ENCODE measurements at regions not wholly inside any gene's neighbourhood (a gene's known extent, or its start where the extent isn't known, plus 50 kb on each side); places are given as distances from the start of the nearest gene placed in this dataset.

- Histone ChIP-seq H3K9ac (replicated peaks; ENCODE audit: extremely low read depth, insufficient read depth, low read length) (no peak overlapping the region), H3K36me3 (ENCODE audit: control insufficient read depth in 2 of 2, extremely low read depth in 1 of 2, insufficient read depth in 2 of 2, low read length in 2 of 2) (no peaks in the 10 kb centered on the region), H3K9me3 (replicated peaks; ENCODE audit: control insufficient read depth, insufficient read depth, low read length) (no peaks in the 10 kb centered on the region), H2AFZ (ENCODE audit: low read depth, low read length) (no peak overlapping the region), H4K20me1 (replicated peaks; ENCODE audit: control insufficient read depth, extremely low read depth, insufficient read depth, low read length) (no peaks in the 10 kb centered on the region), H3K4me2 (ENCODE audit: insufficient read depth, low read length) (no peak overlapping the region), H3K27ac (ENCODE audit: insufficient read depth, low read depth, low read length) (no peak overlapping the region), H3K4me1 (ENCODE audit: control insufficient read depth, extremely low read depth, insufficient read depth, low read length) (no peaks in the 10 kb centered on the region), H3K79me2 (ENCODE audit: control insufficient read depth, insufficient read depth, low read length) (no peaks in the 10 kb centered on the region), H3K4me3 (replicated peaks in 1 of 3; ENCODE audit: insufficient read depth in 1 of 3, low read depth in 1 of 3, low read length in 3 of 3) (no peak overlapping the region), H3K27me3 (ENCODE audit: control insufficient read depth in 2 of 2, insufficient read depth in 2 of 2, low read length in 2 of 2) (no peaks in the 10 kb centered on the region), H3K9me1 (replicated peaks; ENCODE audit: control insufficient read depth, extremely low read depth, insufficient read depth, low read length) (no peaks in the 10 kb centered on the region)
- FAIRE-seq (no peak), DNase-seq (ENCODE audit: low read depth, low spot score) (no peak)
- CTCF ChIA-PET = no interaction called here
- dilution Hi-C loops (cut with MboI; ENCODE audit: extremely low pct_ligation_motif_present, low sequenced_read_pairs) = no loop called here
- no TSS peak for BruUV-seq (replicated peaks)
- TF ChIP-seq JUN (IDR thresholded peaks at IDR 0.05; ENCODE audit: borderline replicate concordance, insufficient read depth, insufficient read length, low read depth) (no peak), FOS (IDR thresholded peaks at IDR 0.05; ENCODE audit: borderline replicate concordance, insufficient read depth, low read length) (no peak), POLR2AphosphoS5 (IDR thresholded peaks at IDR 0.05; ENCODE audit: insufficient read depth, low read depth, low read length) (no peak), GATA2 (IDR thresholded peaks at IDR 0.05; ENCODE audit: insufficient read depth, insufficient read length, low read depth, low read length) (no peak), EZH2 (IDR thresholded peaks at IDR 0.05; ENCODE audit: borderline replicate concordance, low read depth, low read length, severe bottlenecking) (no peak), POLR2A (IDR thresholded peaks at IDR 0.05; ENCODE audit: low read depth, low read length) (no peak)
- intact Hi-C loops (cut with micrococcal nuclease) = no loop called here
- POLR2A ChIA-PET = no interaction called here
Observed at GRCh38 chr3:28138043-28138610, 103.3 kb upstream of the CMC1 start.

GRCh38 chr3:28139288-28139687 is 102.1 kb upstream of the CMC1 start:
- POLR2A ChIA-PET = no interaction called here

More at GRCh38 chr3:28139288-28139687, 102.1 kb upstream of the CMC1 start:
- intact Hi-C loops (cut with micrococcal nuclease) (no loop called here), dilution Hi-C loops (cut with MboI; ENCODE audit: extremely low pct_ligation_motif_present, low sequenced_read_pairs) (no loop called here)
- no TSS peak for BruUV-seq (replicated peaks)
- Histone ChIP-seq H3K36me3 (ENCODE audit: control insufficient read depth in 2 of 2, extremely low read depth in 1 of 2, insufficient read depth in 2 of 2, low read length in 2 of 2) (no peaks in the 10 kb centered on the region), H3K27me3 (ENCODE audit: control insufficient read depth in 2 of 2, insufficient read depth in 2 of 2, low read length in 2 of 2) (no peaks in the 10 kb centered on the region), H3K9me3 (replicated peaks; ENCODE audit: control insufficient read depth, insufficient read depth, low read length) (no peaks in the 10 kb centered on the region), H2AFZ (ENCODE audit: low read depth, low read length) (no peak overlapping the region), H3K4me3 (replicated peaks in 1 of 3; ENCODE audit: insufficient read depth in 1 of 3, low read depth in 1 of 3, low read length in 3 of 3) (no peak overlapping the region), H3K4me1 (ENCODE audit: control insufficient read depth, extremely low read depth, insufficient read depth, low read length) (no peaks in the 10 kb centered on the region), H3K27ac (ENCODE audit: insufficient read depth, low read depth, low read length) (no peak overlapping the region), H3K9me1 (replicated peaks; ENCODE audit: control insufficient read depth, extremely low read depth, insufficient read depth, low read length) (no peaks in the 10 kb centered on the region), H4K20me1 (replicated peaks; ENCODE audit: control insufficient read depth, extremely low read depth, insufficient read depth, low read length) (no peaks in the 10 kb centered on the region), H3K4me2 (ENCODE audit: insufficient read depth, low read length) (no peak overlapping the region), H3K79me2 (ENCODE audit: control insufficient read depth, insufficient read depth, low read length) (no peaks in the 10 kb centered on the region), H3K9ac (replicated peaks; ENCODE audit: extremely low read depth, insufficient read depth, low read length) (no peak overlapping the region)
- no peak for TF ChIP-seq MAX (IDR thresholded peaks at IDR 0.05; ENCODE audit: insufficient read depth, insufficient read length)
- no peak for TF ChIP-seq JUN (IDR thresholded peaks at IDR 0.05; ENCODE audit: borderline replicate concordance, insufficient read depth, insufficient read length, low read depth)
- no peak for TF ChIP-seq FOS (IDR thresholded peaks at IDR 0.05; ENCODE audit: borderline replicate concordance, insufficient read depth, low read length)
- TF ChIP-seq EZH2 (IDR thresholded peaks at IDR 0.05; ENCODE audit: borderline replicate concordance, low read depth, low read length, severe bottlenecking) = no peak
- no peak for TF ChIP-seq CTCF (IDR thresholded peaks at IDR 0.05; ENCODE audit: extremely low read depth in 1 of 2, insufficient read depth in 1 of 2, low read depth in 1 of 2, low read length in 2 of 2)
- no peak for TF ChIP-seq POLR2AphosphoS5 (IDR thresholded peaks at IDR 0.05; ENCODE audit: insufficient read depth, low read depth, low read length)
- TF ChIP-seq MYC (IDR thresholded peaks at IDR 0.05; ENCODE audit: low read depth, low read length) = no peak
- no peak for TF ChIP-seq GATA2 (IDR thresholded peaks at IDR 0.05; ENCODE audit: insufficient read depth, insufficient read length, low read depth, low read length)
- no peak for TF ChIP-seq POLR2A (IDR thresholded peaks at IDR 0.05; ENCODE audit: low read depth, low read length)
- no peak for DNase-seq (ENCODE audit: low read depth, low spot score)
- CTCF ChIA-PET = no interaction called here
- no peak for FAIRE-seq
